Thyroid gland (tissue), 4 donors: ENCODE measurements at regions not wholly inside any gene's neighbourhood (a gene's known extent, or its start where the extent isn't known, plus 50 kb on each side); places are given as distances from the start of the nearest gene placed in this dataset.

Experiments used
- DNase-seq, 2 donors: peaks; one replicate each; pipeline ENCODE4 v3.0.0-alpha.2; 2019
- H3K27ac ChIP-seq, 3 donors: fragments of 200-600 bp; sonication (generic); 1 replicate in 2 of 3; 2 replicates in 1 of 3; pipeline ENCODE4 v1.5.1; 2016 to 2019; ENCODE audit warnings: mild to moderate bottlenecking in 1 of 3, moderate library complexity in 1 of 3
- H3K27me3 ChIP-seq: fragments of 200-600 bp; sonication (generic); one replicate; pipeline ENCODE4 v1.5.1; 2019
- H3K36me3 ChIP-seq, 2 donors: fragments of 200-600 bp; sonication (generic); one replicate each; pipeline ENCODE4 v1.5.1; 2016 to 2019
- H3K4me1 ChIP-seq, 2 donors: fragments of 200-600 bp; sonication (generic); one replicate each; pipeline ENCODE4 v1.5.1; 2017 to 2019
- H3K4me3 ChIP-seq, 3 donors: fragments of 200-600 bp; sonication (generic); replicated peaks in 1 of 3; 1 replicate in 2 of 3; 2 replicates in 1 of 3; pipeline ENCODE4 v1.5.1; 2016; ENCODE audit warnings: mild to moderate bottlenecking in 1 of 3
- H3K9me3 ChIP-seq: fragments of 200-600 bp; sonication (generic); one replicate; pipeline ENCODE4 v1.5.1; 2017
- POLR2A ChIP-seq, 2 donors: fragments of 450-650 bp; IDR thresholded peaks; one replicate each; pipeline ENCODE4 v1.6.1; 2017; ENCODE audit warnings: antibody characterized with exemption in 2 of 2, mild to moderate bottlenecking in 2 of 2, moderate library complexity in 1 of 2
- WGBS, 2 donors: methylation state at CpG; one replicate each; pipeline ENCODE4 v1.1.5; 2017; 5-methylcytosine and 5-hydroxymethylcytosine counted together
- intact Hi-C: fragments of 100-400 bp; cut with DNase I; formaldehyde crosslinking; loops from one replicate; pipeline ENCODE4 v1.15.1; 2023
- TF ChIP-seq, protein P1 (sequence below), 6 experiments: fragments of 200-600 bp in 3 of 6; fragments of 450-650 bp in 3 of 6; sonication (generic) in 3 of 6; IDR thresholded peaks; one replicate each; pipeline ENCODE4 v1.5.1; 2016 to 2019; ENCODE audit warnings: antibody characterized with exemption in 6 of 6, mild to moderate bottlenecking in 2 of 6, inconsistent platforms in 1 of 6, moderate library complexity in 1 of 6

DNA sequence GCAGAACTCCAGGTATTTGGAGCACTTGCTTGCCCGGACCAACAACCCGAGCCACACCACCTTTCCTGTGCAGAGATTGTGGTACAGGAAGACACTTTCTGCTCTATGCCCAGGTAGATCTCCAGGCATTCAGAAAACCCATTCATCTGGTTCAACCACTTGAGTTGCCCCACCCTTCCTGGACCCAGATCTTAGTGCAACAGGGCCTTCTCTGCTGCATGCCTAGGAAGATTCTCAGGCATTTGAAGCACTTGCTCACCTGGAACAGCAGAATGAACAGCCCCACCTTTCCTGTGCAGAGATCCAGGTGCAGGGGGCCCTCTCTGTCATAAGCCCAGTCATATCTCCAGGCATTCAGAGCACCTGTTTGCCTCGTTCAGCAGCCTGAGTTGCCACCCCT is 412.8 kb upstream of the MGAT4C start:
- peak; percentile 59 to 61 for DNase-seq
- WGBS, 2 donors, result 25 to 53% methylated on average over 3 of the region's 3 CpGs
- Histone ChIP-seq H3K9me3 (no peaks in the 10 kb centered on the region), H3K36me3 (no peaks in the 10 kb centered on the region), H3K4me3 (no peak overlapping the region), H3K27me3 (no peaks in the 10 kb centered on the region), H3K27ac (no peak overlapping the region), H3K4me1 (peaks cover 0 to 5% of the 10 kb centered on the region in 2 donors)
- TF ChIP-seq POLR2A (IDR thresholded peaks at IDR 0.05), result no peak
- TF ChIP-seq, protein P1, sequence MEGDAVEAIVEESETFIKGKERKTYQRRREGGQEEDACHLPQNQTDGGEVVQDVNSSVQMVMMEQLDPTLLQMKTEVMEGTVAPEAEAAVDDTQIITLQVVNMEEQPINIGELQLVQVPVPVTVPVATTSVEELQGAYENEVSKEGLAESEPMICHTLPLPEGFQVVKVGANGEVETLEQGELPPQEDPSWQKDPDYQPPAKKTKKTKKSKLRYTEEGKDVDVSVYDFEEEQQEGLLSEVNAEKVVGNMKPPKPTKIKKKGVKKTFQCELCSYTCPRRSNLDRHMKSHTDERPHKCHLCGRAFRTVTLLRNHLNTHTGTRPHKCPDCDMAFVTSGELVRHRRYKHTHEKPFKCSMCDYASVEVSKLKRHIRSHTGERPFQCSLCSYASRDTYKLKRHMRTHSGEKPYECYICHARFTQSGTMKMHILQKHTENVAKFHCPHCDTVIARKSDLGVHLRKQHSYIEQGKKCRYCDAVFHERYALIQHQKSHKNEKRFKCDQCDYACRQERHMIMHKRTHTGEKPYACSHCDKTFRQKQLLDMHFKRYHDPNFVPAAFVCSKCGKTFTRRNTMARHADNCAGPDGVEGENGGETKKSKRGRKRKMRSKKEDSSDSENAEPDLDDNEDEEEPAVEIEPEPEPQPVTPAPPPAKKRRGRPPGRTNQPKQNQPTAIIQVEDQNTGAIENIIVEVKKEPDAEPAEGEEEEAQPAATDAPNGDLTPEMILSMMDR (IDR thresholded peaks at IDR 0.05), result no peak
- intact Hi-C loops, result no loop called here

- no peak overlapping the region for H3K4me3 ChIP-seq
- no peaks in the 10 kb centered on the region for H3K36me3 ChIP-seq
- H3K27ac ChIP-seq, result no peak overlapping the region
- no peaks in the 10 kb centered on the region for H3K9me3 ChIP-seq
- intact Hi-C loops, result no loop called here
- peaks cover 0 to 11% of the 10 kb centered on the region in 2 donors for H3K4me1 ChIP-seq
- TF ChIP-seq, protein P1 (IDR thresholded peaks at IDR 0.05), result no peak
- TF ChIP-seq POLR2A (IDR thresholded peaks at IDR 0.05), result no peak
- H3K27me3 ChIP-seq, result no peaks in the 10 kb centered on the region
- DNase-seq, result no peak
These were observed 410.1 kb upstream of the MGAT4C start for GRCh38 chr12:86666316-86666715.

DNA sequence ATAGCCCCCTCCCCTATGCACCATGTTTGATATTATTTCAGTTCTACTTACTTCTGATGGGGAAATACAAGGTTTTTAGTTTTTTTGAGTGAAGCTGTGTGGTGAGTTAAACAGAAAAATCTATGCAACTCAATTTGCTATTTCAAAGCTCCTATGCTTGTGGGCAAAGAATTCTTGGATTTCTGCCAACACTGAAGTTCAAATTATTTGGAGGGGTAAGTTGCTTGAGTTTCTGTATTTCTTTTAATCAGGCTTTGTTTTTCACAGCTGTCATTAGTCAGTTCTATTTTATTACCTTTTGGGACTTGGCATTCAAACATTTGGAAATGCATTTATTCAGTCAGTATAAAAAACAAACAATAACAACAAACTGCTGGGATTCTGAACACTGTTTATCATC is 407.5 kb upstream of the MGAT4C start:
- no peak for DNase-seq
- Histone ChIP-seq H3K9me3 (no peaks in the 10 kb centered on the region), H3K4me3 (no peak overlapping the region), H3K4me1 (peaks cover 0 to 10% of the 10 kb centered on the region in 2 donors), H3K36me3 (no peaks in the 10 kb centered on the region), H3K27ac (no peak overlapping the region), H3K27me3 (no peaks in the 10 kb centered on the region)
- intact Hi-C loops, result no loop called here
- TF ChIP-seq POLR2A (IDR thresholded peaks at IDR 0.05), result no peak
- TF ChIP-seq, protein P1 (IDR thresholded peaks at IDR 0.05), result no peak

DNA sequence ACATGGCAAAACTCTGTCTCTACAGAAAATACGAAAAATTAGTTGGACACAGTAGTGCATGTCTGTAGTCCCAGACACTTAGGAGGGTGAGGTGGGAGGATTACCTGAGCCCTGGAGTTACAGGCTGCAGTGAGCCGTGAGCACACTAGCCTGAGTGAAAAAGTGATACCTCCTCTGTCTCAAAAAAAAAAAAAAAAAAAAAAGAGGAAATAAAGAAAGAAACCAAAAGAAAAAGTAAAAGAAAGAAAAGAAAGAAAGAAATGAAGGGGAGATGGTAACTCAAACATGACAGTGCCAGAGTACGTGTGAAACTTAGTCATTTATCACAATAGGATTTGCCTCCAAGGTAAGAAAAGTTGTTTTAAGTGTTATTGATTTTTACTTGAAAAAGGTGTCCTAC is 407.0 kb upstream of the MGAT4C start:
- Histone ChIP-seq H3K9me3 (no peaks in the 10 kb centered on the region), H3K4me3 (no peak overlapping the region), H3K27ac (no peak overlapping the region), H3K4me1 (peaks cover 0 to 6% of the 10 kb centered on the region in 2 donors), H3K36me3 (no peaks in the 10 kb centered on the region), H3K27me3 (no peaks in the 10 kb centered on the region)
- no peak for DNase-seq
- intact Hi-C loops, result no loop called here
- no peak for TF ChIP-seq POLR2A (IDR thresholded peaks at IDR 0.05)
- TF ChIP-seq, protein P1 (IDR thresholded peaks at IDR 0.05), result no peak
- 86 to 93% methylated on average over 3 of the region's 3 CpGs for WGBS, 2 donors

DNA sequence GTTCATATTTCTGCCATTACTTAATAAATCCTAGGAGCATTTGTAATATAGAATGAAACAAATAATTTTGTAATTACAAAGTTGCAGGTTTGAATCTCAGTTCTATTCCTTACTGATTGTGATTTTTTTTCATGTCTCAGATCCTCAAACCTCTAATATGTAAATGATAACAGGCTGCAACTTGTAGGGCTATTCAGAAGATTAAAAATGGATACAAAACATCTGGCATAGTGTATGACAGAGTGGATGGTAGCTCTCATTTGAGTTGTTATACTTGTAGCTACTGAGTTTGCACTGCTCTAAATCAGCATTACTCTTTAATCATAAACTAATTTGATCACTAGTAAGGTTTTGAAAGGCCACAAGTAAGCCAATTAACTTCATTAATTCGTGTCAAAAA is 406.3 kb upstream of the MGAT4C start:
- intact Hi-C loops, result no loop called here
- TF ChIP-seq, protein P1 (IDR thresholded peaks at IDR 0.05), result no peak
- no peak for TF ChIP-seq POLR2A (IDR thresholded peaks at IDR 0.05)

More for the DNA sequence above, 406.3 kb upstream of the MGAT4C start:
- Histone ChIP-seq H3K9me3 (no peaks in the 10 kb centered on the region), H3K27me3 (no peaks in the 10 kb centered on the region), H3K36me3 (no peaks in the 10 kb centered on the region), H3K4me3 (no peak overlapping the region), H3K27ac (no peak overlapping the region), H3K4me1 (peaks cover 0 to 6% of the 10 kb centered on the region in 2 donors)
- no peak for DNase-seq
- WGBS, 2 donors, result 74 to 77% methylated on average over 1 of the region's 1 CpG
